GM21528 (cell line): ENCODE measurements at regions not wholly inside any gene's neighbourhood (a gene's known extent, or its start where the extent isn't known, plus 50 kb on each side); places are given as distances from the start of the nearest gene placed in this dataset.

ENCODE experiments used
- ATAC-seq: cut with Tn5 transposase; IDR thresholded peaks from one replicate; pipeline ENCODE4 v1.9.1; 2021; ENCODE audit warnings: mild to moderate bottlenecking, moderate library complexity; ENCODE audit not compliant: unreplicated experiment, low FRiP score

DNA sequence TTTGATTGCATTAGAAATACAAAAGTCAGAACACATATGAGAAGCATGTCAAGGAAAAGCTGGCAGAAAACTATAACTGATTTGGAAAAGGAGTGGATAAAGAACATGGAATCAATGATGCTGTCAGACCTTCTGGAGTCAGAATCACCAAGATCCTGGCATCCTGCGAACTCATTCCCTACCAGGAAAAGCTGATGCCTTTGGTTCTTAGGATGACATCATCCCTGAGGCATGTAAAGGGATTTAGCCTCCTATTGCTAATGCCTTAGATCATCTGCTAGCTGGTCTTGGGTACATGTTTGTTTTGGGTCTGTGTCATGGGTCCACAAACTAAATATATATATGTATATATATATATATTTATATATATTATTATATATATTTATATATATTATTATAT is 680.7 kb downstream of the EPHA4 start:
- no peak for ATAC-seq

DNA sequence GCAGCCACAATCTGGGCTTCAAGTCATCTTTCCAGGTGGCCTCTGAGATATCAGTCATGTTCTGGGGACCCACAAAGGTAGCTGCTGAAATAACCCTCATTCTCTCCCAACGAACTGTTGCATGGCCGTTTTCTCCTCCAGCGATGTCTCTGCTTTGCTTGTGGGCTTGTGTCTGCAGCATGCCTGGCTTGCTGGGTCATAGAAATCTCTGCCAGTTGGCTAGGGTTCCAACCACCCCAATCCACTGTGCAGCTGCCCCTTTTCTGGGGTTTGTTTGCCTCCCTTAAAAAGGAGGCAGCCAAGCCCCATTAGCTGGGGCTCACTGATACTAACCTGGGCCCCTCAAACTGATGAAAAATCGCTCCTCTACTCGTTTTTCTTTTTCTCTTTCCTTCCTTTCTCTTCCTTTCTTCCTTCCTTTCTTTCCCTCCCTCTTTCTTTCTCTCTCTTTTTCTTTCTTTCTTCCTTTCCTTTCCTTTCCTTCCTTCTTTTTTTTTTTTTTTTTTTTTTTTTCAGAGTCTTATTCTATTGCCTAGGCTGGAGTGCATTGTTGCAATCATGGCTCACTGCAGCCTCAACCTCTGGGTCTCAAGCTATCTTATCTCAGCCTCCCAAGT is 680.0 kb downstream of the EPHA4 start:
- no peak for ATAC-seq

DNA sequence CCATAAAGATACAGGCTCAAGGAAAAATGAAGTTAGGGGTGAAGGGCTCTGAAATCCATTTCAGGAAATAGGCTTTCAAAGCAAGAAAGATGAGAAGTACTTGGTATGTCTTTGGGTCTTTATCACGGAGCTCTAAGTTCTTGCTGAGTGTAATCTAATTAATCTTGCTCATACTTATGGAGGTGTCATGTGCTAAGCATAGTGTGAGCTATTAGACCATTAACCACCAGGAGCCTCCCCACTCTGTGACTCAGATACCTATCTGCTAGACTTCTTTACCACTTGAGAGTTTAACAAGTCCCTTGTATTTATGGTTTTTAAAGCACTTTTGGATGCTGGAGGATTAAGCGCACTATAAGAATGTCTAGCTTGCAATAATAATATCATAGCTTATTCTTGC is 678.7 kb downstream of the EPHA4 start:
- ATAC-seq: no peak

DNA sequence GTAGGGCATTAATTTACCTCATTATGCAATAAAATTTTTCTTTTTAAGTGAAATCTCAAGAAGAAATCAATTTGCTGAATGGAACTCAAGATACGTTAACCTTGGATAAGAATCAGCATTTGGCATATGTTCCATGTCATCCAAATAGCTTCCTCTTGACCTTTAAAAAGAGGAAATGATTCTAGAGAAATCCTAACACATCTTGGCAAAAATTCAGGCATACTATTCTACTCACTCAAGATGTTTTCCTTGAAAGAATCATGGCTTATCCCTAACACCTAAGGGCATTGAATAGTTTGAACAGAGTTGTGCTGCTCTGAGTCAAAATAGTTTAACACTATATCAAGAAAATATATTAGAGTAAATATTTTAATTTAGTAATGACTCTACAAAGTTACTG is 678.0 kb downstream of the EPHA4 start:
- no peak for ATAC-seq

DNA sequence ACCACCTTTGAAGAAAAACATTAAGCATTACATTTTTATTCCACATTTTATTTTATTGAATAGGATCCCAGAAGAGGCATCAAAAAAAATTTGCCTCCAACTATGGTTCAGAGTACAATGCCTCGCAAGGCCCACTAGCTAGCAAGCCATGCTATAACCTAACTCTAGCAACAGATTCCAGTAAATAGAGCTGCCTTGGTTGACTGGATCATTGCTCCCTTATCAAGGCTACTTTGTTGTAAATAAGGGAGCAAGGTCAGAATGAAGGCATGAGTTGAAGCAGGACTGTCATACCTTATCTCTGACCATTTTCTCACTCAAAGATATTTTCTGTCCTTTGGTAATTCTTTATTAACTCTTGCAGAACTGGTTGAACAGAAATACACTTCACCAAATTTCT is 672.6 kb downstream of the EPHA4 start:
- ATAC-seq: no peak

DNA sequence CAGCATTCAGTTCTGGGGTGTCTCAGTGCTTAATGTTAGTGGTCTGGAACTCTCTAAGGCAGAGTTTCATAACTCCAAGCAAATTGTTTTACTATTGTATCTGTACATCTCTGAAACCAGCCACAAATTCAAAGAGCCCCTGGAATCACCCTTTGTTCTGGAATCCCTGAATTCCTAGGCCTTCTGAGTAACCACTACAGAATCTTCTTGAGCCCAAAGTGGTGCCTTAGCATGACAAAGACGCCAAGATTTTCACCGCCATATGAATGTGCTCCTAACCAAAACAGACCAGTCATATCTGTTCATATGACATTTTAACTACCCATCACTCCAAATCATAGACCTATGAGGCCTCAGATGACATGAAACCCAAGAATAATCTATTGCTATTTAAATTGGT is 668.1 kb downstream of the EPHA4 start:
- ATAC-seq: no peak

DNA sequence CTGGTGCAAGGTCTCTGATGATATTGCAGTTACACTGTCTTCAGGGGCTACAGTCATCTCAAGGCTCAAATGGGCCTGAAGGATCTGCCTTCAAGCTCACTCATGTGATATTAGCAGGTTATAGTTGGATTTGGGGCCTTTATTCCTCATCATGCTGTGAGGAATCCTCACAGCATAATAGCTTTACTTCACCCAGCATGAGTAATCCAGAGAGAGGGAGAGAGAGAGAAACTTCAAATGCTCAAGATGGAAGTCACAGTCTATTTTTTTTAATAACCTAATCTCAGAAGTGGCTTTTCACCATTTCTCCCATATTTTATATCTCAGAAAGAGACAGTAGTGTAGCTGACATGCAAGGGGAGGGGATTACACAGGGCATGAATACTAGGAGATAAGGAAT is 658.7 kb downstream of the EPHA4 start:
- no peak for ATAC-seq

DNA sequence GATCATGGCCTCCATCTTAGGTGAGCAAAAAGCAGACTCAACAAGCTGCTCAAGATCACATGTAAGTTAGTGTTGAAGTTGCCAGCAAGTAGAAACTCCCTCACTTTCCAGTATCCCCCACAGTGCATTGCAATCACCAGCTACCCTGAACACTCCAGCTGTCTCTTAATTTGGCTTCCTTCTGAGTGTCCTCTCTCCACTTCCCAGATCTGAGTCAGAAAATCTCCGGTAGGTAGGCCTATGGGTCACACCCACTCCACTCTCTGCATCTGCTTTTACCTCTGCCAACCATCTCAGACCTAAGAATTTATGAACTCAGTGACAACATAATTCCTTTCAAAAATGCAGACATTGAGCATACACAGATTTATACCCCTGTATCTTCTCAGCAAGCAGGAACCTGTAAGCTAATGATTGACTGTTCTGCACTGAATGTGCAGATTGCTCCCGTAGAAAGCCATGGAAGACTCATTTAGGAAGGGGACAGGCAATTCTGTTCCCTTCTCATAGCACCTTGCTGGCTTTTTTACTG is 656.9 kb downstream of the EPHA4 start:
- ATAC-seq: no peak

DNA sequence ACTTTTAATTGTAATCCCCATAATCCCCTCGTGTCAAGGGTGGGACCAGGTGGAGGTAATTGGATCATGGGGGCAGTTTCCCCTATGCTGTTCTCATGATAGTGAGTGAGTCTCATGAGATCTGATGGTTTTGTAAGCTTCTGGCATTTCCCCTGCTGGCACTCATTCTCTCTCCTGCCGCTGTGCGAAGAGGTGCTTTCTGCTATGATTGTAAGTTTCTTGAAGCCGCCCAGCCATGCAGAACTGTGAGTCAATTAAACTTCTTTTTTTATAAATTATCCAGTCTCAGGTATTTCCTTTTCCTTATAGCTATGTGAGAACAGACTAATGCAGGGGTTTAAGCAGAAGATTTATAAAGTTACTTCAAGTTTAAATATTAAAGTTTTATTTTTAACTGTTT is 655.2 kb downstream of the EPHA4 start:
- no peak for ATAC-seq

DNA sequence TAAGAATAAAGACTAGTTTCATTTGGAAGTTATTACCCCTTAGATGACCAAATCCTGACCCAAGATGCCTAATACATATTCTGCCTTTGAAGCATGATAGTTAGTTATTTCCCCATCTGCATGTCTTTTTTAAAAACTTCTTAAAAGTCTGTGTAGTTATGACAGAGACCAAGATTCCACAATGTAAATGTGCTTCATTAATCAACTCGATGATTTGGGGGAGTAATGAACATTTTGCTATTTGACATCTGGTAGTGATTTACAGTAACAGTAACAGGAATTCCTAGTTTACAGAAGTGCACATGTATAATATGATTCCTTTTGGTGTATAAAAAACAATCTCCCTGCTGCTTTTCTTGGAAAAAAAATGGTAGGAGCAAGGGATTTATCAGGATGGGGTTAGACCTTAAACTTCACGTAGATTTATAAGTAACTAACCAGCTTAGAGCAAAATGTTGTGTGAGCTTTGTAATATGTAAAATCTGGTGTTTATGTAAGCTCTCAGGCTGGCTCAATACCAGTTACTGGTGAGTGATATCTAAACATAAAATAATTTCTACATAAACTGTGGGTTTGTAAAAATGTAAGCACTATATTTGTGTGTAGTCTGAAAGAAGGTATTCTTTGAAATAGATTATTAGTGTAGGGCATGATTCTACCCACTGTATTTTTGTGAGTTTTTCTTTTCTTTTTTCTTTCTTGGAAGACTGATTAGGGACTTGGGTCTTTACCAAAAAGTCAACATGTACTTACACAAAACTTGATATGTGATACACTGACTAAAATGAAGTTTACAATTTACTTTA is 641.6 kb downstream of the EPHA4 start:
- ATAC-seq: no peak

DNA sequence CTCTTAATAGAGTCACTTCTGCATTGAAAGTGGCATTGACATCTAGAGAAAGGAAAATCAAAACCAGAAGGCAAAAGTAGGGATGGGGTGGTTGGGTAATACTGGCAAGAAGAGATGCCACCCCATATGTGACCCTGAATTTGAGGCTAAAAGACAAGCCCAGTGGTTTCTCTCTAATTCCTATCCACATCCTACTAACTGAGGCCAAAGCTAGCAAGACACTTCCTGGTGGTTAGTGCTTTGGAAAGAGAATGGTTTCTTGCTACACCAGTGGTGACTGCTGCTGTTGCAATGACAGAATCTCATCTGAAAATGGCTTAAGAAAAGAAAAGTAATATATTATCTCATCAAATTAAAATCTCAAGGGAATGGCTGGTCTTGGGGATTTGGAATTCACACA is 640.6 kb downstream of the EPHA4 start:
- no peak for ATAC-seq

DNA sequence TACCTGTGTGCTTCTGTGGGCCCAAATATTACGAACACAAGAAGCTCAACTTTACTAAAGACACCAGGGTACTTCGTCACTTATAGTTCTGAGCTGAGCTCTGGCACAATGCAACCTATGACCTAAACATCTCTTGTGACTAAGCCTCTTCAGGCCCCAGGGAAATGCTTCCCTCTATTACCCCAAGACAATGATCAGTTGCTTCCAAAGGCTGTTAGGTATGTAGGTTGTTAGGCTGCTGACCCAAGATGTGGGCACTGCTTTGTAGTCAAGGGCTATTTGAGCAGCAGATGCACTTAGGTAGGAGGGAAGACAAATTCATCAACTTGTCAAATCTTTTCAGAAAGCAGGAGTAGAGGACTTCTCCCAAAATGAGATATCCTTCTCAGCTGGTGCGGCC is 640.1 kb downstream of the EPHA4 start:
- ATAC-seq: no peak

DNA sequence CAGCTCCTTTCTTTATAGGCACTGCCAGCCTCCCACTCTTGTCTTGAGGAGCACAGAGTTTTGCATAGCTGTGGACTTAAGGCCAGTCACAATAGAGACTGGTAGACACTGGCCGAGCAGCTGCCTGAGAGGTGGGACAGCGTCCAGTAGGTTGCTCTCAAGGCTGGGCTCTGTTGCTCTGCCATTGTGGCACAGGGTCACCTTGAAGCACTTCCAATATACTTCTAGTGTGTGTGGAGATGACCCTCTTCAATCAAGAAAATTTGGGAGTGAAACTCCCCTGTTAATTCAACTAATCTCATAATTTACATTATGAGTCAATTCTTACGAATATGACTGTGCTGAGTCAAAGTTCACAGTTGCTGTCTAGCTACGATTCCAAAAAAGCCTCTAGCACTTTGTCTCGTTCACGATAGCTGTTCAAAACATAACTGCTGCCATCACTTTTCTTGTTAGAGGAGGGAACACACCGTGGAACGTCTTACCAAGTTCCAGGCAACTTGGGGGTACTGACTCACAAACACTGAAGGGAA is 636.2 kb downstream of the EPHA4 start:
- ATAC-seq: no peak

DNA sequence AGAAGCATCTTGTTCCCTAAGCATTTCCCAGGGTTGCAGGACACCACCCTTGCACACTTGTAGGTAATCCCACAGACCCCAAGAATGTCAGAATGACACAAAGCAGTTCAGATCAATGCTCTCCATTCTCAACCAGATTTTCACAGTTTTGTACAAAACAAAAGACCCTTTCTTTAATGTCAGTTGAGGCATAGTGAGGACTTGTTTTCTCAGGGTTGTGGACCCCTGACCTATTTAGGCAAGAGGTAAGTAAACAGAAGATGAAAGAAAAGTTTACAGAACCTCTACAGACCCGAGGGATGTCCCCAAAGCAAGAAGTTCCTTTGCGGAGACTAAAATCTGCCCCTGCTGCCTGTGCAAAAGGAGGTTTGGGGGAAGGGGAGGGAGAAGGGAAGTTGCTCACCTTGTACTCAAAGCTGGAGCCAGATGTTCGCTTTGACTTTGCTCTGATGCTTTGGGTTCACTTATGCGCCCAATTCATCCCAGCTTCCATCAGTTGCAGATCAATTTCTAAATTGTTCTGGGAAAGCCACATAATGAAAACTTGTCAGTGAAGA is 635.4 kb downstream of the EPHA4 start:
- ATAC-seq: no peak

DNA sequence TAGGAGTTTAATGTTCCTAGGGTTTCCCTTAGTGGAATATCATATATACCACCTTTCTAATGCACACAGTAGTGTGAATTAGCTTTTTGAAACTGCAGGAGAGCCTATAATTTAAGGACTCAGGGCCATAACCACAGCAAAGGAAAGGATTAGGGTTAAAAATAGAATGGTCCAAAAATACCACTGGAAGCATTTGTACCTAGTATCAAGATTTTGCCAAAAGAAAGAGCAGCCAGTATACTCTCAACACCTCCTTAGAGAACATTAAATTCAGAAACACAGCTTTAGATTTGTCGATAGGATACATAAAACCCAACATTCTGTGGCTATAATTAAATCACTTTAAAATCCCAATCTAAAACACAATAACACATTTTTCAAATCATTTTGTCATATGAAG is 634.9 kb downstream of the EPHA4 start:
- ATAC-seq: no peak

DNA sequence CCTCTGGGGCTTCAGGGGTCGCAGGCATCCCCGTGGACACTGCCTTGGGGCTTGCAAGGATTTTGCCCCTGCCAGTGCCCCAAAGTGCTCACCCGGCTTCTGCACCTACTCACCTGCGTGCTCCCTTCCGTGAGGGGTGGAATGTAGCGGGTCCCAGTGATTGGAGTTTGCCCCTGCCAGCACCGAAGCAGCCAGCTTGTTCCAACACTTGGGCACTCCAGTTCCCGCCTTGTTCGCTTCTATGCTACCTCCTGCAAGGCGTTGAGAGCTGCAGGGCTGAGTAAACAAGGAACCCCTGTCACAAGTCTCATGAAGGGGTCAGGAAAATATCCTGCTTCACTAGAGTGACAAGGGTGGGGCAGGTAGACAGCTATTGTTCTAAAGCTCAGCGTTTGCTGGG is 631.5 kb downstream of the EPHA4 start:
- ATAC-seq: no peak

DNA sequence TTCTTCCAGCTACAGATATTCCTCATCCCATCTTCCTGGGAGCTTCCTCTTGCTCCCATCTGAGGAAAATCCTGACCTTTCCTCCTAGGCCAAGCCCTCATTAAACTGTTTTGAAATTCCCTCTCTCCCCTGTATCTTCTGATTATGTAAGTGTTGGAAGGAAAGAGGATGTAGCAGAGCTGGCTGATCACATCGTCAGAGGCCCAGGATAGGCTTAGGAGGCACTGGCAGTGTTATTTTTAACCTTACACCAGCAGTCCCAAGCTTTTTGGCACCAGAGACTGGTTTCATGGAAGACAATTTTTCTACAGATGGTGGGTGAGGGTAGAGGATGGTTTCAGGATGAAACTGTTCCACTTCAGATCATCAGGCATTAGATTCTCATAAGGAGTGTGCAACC is 630.4 kb downstream of the EPHA4 start:
- ATAC-seq: no peak

DNA sequence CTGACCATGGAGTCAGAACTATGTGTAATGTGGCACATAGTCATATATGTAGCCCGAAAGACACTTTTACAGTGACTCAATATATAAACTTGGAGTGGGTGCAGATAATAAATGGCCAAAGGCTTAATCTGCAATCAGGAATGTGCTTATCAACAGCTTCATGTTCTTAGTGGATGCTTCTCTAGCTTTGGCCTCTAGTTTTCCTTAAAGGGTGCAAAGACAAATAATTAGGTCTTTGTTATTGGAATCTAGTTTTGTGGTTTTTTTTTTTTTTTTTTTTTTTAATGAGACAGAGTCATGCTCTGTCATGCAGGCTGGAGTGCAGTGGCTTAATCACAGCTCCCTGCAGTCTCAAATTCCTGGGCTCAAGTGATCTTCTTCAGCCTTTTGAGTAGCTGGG is 625.6 kb downstream of the EPHA4 start:
- no peak for ATAC-seq

DNA sequence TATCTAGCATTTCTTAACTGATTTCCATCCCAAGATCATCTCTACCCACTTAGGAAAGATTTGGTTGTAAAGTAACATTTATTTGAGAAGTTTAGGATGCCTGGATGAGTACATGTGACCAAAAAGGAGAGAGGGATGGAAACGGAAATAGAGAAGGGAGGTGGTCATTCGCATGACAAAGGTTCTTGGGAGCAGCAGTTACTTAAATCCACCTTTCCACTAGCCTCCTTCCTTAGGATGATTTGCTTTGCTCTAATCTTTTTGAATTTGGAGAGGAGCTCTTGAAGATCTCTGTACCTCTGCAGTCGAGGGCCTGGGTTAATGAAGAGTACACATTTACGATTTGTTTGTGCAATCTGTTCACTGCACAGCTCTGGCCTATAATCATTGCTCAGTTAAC is 623.5 kb downstream of the EPHA4 start:
- no peak for ATAC-seq

DNA sequence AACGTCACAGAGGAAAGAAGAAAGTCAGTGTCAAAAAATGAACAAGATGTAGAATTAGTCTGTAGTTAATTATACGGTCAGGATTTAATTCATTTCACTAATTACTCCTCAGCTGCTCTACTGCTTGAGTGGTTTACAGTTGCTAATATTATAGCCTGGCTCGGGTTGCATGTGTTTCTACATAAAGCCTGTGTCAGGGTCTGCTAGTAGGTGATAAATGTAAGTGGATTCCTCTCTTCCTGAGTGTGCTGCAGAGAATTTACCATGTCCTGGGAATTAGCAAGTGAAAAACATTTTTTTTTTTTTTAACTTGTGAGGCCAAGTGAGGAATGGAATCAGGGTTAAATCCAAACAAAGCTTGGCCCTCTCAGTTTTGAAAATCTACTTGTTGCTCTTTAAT is 622.6 kb downstream of the EPHA4 start:
- ATAC-seq: no peak

DNA sequence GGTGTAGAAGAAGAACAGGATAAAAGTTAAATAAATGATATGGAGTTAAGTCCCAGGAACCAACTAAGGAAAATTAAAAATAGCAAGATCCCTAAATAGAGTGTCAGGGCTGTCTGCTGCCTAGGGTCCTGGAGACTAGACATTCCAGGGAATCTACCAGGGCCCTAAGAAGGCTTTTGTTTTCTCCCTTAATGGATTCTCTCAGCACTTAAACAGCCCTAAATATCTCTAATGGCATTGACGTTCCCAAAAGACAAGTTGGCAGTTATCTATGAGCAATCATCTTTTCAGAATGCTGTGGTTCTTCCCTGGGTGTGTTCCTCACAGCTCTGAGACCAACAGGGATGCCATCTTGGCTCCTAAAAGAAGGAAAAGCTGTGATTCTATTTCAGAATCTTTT is 616.3 kb downstream of the EPHA4 start:
- ATAC-seq: no peak

DNA sequence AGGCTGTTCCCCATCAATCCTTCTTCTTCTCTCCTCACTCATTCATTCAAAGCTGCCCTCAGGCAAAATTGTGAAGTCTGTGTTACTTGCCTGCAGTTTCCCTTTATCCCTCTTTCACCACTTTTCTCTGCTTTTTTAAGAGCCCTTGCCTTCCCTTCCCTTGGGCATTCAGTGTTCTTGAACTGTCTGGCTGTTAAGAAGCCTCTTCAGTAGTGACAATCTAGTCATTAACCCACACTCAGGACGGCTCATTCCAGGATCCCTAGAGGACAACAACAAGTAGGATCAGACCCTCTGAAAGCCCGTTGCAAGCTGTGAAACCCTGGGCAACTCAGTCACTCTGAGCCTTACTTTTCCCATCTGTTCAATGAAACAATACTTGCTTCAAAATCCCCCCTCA is 615.7 kb downstream of the EPHA4 start:
- no peak for ATAC-seq
